ENCODE measurements at regions not wholly inside any gene's neighbourhood (a gene's known extent, or its start where the extent isn't known, plus 50 kb on each side); places are given as distances from the start of the nearest gene placed in this dataset.

- DNase-seq, result no peak
These were observed 414.7 kb downstream of the HS3ST3B1 start for GRCh38 chr17:14715561-14715960.

DNA sequence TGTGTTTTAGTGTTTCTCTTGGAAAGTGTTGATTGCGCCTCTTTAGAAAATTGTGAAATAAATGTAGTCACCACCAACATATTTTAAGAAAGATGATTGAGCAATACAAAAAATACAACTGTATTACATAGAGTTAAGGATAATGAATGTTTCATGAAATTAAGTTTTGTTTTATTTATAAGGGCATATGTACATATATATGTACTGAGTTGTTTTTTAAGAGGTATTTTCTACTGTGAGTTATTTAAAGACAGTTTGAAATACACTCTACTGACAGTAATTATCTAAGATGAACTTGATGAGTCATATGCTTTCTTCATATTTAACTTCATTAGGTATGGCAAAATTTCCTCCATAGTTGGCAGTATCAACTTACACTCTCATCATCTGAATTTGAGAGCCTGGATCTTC is 411.7 kb downstream of the HS3ST3B1 start:
- DNase-seq, result no peak

DNA sequence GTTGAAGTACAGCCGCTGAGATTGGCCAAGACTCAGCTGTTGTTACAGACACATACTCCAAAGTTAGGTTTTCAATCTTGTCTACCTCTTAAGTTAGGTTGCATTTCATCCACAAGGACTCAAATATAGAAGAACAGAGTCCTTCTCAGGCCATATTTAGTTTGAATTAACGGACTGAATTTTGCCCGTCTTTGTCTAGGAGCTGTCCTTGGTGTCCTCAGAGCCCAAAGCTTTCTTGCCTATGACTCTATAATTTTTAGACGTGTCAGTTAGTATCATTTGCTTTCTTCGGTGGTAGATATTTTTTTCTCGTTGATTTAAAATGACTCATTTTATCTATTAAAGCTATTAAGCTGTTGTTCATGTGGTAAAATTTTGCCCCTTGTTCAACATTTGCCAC is 403.2 kb downstream of the HS3ST3B1 start:
- no peak for DNase-seq

- DNase-seq, result no peak
These were observed 401.0 kb downstream of the HS3ST3B1 start for GRCh38 chr17:14701886-14702285.

DNA sequence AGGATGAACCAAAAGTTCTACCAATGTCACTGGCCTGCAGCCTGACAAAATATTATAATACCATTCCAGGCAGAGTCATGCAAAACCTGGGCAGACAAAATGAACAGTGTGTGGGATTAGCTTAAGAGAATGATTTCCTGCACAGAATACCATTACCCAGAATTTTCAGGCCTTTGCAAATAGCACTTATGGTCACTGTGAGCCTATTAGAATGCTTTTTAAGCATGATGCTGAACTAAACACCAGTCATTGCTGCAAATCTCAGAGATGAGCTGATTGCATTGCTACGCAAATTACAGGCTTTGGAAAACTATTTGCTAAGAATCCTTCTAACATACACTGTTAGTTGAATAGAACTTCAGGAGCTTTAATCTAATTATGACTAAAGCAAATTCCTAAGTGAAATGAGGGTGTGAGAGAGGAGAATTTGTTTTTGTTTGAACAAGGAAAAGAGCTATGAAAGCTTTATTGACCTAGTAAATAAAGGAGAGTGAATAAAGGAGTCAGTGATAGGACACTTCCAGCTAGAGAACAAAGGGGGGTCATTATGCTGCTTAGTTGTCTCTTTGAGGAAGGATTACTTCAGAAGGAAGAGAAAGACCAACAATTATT is 398.8 kb downstream of the HS3ST3B1 start:
- DNase-seq, result no peak

- peak; percentile 86 for DNase-seq
These were observed 392.5 kb downstream of the HS3ST3B1 start for GRCh38 chr17:14693382-14693781.

- no peak for DNase-seq
These were observed 389.8 kb downstream of the HS3ST3B1 start for GRCh38 chr17:14690704-14691103.

GRCh38 chr17:14688134-14688533 is 387.3 kb downstream of the HS3ST3B1 start:
- peak; percentile 36 for DNase-seq

GRCh38 chr17:14672830-14673229 is 371.9 kb downstream of the HS3ST3B1 start:
- peak; percentile 30 for DNase-seq

GRCh38 chr17:14670861-14671260 is 370.0 kb downstream of the HS3ST3B1 start:
- no peak for DNase-seq

GRCh38 chr17:14664511-14664910 is 363.6 kb downstream of the HS3ST3B1 start:
- DNase-seq, result no peak

- no peak for DNase-seq
These were observed 340.2 kb downstream of the HS3ST3B1 start for GRCh38 chr17:14641117-14641516.

- DNase-seq, result no peak
These were observed 336.4 kb downstream of the HS3ST3B1 start for GRCh38 chr17:14637260-14637659.

GRCh38 chr17:14630621-14631020 is 329.7 kb downstream of the HS3ST3B1 start:
- DNase-seq, result no peak

DNA sequence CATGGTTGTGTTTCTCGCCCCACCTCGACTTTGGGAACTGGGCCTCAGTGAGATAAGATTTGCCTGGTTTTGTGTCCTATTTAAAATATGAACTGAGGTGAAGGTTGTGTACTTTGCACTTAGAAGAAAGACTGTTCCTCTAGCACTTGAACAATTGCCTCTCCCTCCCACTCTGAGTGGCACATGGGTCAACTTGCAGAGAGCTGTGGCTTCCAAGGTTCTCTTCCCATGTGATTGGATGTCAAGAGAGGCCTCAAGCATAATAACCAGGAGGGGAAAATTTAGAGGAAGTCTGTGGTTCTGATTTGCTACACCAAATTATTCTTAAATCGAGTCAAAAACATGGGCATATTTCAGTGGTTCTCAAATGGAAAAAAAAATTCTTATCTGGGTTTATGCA is 329.2 kb downstream of the HS3ST3B1 start:
- DNase-seq, result no peak

DNA sequence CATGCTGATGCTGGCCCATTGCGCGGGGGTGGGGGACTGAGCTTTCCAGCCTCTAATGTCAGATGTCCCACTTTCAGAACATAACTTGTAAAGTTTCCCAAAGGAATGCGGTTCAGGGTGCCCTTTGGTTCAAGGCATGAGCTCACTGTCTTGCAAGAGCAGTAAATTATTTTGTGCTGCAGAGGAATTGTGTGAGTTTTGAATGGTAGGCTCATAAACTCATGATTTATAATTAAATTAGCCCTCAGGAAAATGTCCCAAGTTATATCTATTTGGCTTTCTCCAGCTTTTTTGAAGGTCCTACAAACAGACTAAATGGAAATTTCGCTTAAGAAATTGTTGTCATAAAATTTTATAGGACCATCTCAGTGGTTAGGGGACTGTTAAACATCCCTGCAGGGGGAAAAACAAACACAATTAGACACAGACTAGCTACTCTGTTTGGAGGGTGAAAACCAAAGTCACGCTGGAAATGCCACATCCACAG is 321.8 kb downstream of the HS3ST3B1 start:
- DNase-seq, result no peak

DNA sequence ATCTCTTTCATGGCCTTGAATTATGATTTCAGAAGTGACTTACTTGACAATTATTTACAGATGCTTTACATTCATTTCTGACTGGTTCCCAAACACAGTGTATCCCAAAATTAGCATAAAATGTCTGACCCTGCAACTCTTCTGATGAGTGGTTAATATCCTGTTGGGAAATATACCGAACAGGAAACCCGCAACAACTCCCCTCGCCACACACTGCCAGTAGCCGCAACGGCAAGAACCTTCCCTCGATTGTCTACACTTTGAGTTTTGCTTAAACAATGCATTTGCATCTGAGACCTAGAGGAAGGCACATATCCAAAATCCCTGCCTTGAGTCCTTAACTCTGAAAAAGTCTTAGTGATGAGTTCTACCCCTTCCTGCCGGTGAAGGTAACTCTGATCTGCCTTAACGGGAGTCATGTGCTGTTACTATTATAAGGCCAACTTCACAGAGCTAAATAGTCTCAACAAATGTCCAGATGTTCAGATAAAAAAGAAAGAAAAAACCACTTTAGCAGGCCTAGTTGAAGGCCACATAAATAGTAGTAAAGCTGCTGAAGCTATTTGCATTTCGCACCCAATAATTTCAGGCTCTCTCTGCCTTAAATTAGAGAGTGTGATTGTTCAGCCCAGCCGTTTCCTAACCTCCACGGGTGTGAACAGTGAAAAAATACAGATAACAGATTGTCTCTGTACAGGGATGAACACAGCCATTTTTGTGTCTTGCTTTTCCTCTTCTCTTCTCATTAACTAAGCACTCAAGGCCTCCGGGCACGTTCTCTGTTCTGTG is 321.1 kb downstream of the HS3ST3B1 start:
- no peak for DNase-seq

- DNase-seq, result no peak
These were observed 318.9 kb downstream of the HS3ST3B1 start for GRCh38 chr17:14619821-14620220.

DNA sequence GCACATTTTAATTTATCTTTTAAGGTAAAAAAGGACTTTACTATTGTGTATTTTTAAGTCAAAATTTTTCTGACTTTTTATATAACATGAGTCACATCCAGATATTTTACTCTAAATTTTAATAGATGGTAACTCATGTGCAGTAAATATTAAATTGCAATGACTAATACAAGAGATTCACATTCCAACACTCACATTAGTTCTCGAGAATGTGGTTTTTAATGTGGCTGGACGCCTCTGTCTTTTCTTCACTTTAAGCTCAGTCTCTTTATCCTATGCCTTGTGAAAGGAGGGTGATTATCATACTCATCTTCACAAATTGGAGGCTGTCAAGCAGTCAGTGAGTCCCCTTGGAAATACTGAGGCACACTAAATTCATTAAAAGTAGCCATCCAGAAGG is 315.6 kb downstream of the HS3ST3B1 start:
- no peak for DNase-seq

DNA sequence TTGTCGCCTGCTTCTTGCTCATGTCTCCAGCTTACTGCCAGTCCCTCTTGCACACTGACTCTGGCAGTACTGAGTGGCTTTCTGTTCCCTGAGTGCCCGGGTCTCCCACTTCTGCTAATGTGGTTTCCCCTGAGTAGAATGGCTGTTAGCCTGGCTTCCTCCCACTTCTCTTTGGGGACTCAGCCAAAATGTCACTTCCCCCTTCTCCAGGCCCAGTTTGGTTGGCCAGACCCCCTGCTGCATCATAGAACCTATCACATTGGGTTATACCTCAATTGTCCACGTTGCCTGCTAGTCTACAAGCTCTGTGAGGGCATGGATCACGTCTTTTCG is 304.4 kb downstream of the HS3ST3B1 start:
- DNase-seq, result peak; percentile 75

DNA sequence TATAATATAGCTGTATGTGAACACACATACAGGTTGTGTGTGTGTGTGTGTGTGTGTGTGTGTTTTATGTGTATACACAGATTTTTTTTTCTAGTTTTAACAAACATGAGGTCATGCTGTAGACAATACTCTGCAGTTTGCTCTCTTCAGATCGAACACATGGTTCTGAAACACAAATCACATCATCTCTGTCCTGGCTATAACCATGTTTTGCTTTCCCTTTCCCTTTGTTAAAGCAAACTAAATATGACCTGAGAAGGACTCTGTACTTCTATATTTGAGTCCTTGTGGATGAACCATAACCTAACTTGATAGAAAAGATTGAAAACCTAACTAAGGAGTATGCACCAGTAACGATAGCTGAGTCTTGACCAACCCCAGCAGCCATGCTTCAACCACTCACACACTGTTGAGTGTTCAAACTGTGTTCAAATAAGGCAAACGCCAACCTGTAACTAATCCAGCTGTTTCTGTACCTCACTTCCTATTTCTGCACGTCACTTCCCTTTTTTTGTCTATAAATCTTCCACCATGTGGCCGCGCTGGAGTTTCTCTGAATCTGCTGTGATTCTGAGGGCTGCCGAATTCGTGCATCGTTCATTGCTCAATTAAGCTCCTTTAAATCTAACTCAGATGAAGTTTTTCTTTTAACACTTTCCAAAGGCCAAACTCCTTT is 303.8 kb downstream of the HS3ST3B1 start:
- peak; percentile 75 for DNase-seq

DNA sequence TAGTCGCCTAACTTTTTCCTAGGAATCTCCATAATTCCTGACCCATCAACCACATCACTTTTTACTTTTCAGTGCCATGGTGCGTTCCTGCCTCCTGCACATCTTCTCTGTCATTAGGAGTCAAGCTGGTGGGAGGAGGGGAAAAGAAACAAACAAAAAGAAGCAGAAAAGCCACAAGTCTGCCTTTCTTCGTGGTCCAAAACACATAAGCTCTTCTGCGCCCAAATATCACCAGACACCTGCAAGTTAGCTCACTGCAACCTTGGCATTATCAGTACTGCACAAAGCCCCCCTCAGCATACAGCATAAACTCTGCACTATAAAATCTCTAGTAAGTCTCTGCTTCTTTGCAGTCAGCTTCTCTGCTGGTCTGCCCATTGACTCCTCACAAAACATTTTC is 295.3 kb downstream of the HS3ST3B1 start:
- no peak for DNase-seq

DNA sequence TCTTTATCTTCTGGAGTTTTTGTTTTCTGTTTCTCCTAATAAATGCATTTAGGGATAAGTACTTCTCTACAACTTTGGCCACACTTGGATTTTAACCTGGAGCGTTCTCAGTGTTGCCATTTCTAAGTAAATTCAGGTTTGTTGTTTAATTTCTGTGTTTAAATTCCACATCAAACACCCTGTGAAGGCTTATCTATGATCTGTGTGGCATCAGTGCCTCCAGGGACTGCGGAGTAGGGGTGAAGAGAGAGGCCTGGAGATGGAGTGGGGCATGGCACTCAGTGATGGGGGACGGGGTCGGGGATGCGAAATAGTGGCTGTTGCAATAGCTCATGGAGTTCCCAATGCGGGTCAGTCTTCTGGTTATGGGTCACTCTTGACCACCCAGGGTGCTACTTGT is 294.8 kb downstream of the HS3ST3B1 start:
- DNase-seq, result no peak

- no peak for DNase-seq
These were observed 293.8 kb downstream of the HS3ST3B1 start for GRCh38 chr17:14594690-14595089.

Measured in OCI-M1 (cell line).